ENCODE measurements at regions not wholly inside any gene's neighbourhood (a gene's known extent, or its start where the extent isn't known, plus 50 kb on each side); places are given as distances from the start of the nearest gene placed in this dataset.

DNA sequence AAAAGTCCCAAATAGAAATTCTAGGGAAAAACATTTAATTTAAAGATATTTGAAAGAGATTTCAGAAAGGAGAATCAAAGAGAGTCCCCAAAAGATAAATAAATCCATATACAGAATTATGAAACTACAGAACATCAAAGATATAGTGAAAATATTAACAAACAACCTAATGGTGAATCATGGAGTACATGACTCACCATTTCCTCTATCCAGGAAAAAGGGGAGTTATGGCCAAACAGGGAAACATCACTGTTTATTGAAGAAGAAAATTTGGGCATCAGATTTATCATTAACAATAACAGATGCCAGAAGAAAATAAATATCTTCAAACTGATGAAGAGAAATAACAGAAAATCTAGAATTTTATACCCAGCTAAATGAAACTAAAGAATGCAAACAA lies 448.3 kb downstream of the CDH2 start:
- H3K27me3 ChIP-seq (ENCODE audit: insufficient read depth, poor library complexity, severe bottlenecking) = no peaks in the 10 kb centered on the region
- TF ChIP-seq, protein P1, sequence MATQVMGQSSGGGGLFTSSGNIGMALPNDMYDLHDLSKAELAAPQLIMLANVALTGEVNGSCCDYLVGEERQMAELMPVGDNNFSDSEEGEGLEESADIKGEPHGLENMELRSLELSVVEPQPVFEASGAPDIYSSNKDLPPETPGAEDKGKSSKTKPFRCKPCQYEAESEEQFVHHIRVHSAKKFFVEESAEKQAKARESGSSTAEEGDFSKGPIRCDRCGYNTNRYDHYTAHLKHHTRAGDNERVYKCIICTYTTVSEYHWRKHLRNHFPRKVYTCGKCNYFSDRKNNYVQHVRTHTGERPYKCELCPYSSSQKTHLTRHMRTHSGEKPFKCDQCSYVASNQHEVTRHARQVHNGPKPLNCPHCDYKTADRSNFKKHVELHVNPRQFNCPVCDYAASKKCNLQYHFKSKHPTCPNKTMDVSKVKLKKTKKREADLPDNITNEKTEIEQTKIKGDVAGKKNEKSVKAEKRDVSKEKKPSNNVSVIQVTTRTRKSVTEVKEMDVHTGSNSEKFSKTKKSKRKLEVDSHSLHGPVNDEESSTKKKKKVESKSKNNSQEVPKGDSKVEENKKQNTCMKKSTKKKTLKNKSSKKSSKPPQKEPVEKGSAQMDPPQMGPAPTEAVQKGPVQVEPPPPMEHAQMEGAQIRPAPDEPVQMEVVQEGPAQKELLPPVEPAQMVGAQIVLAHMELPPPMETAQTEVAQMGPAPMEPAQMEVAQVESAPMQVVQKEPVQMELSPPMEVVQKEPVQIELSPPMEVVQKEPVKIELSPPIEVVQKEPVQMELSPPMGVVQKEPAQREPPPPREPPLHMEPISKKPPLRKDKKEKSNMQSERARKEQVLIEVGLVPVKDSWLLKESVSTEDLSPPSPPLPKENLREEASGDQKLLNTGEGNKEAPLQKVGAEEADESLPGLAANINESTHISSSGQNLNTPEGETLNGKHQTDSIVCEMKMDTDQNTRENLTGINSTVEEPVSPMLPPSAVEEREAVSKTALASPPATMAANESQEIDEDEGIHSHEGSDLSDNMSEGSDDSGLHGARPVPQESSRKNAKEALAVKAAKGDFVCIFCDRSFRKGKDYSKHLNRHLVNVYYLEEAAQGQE (IDR thresholded peaks at IDR 0.05; ENCODE audit: insufficient replicate concordance, low read depth) = no peak
- TF ChIP-seq, protein P2, sequence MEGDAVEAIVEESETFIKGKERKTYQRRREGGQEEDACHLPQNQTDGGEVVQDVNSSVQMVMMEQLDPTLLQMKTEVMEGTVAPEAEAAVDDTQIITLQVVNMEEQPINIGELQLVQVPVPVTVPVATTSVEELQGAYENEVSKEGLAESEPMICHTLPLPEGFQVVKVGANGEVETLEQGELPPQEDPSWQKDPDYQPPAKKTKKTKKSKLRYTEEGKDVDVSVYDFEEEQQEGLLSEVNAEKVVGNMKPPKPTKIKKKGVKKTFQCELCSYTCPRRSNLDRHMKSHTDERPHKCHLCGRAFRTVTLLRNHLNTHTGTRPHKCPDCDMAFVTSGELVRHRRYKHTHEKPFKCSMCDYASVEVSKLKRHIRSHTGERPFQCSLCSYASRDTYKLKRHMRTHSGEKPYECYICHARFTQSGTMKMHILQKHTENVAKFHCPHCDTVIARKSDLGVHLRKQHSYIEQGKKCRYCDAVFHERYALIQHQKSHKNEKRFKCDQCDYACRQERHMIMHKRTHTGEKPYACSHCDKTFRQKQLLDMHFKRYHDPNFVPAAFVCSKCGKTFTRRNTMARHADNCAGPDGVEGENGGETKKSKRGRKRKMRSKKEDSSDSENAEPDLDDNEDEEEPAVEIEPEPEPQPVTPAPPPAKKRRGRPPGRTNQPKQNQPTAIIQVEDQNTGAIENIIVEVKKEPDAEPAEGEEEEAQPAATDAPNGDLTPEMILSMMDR (IDR thresholded peaks at IDR 0.05; ENCODE audit: insufficient read depth, low read length) = no peak
- TF ChIP-seq POLR2AphosphoS5 (IDR thresholded peaks at IDR 0.05; ENCODE audit: low read depth) = no peak
- TF ChIP-seq SPI1 (IDR thresholded peaks at IDR 0.05; ENCODE audit: borderline replicate concordance, low read depth) = no peak
- TF ChIP-seq GABPA (IDR thresholded peaks at IDR 0.05; ENCODE audit: low read depth) = no peak
- H3K27ac ChIP-seq (replicated peaks) = no peak overlapping the region
- DNase-seq (ENCODE audit: low read depth in 1 of 2, low spot score in 1 of 2) = no peak
- no peak overlapping the region for H3K4me3 ChIP-seq (replicated peaks; ENCODE audit: insufficient read depth, low read length)

DNA sequence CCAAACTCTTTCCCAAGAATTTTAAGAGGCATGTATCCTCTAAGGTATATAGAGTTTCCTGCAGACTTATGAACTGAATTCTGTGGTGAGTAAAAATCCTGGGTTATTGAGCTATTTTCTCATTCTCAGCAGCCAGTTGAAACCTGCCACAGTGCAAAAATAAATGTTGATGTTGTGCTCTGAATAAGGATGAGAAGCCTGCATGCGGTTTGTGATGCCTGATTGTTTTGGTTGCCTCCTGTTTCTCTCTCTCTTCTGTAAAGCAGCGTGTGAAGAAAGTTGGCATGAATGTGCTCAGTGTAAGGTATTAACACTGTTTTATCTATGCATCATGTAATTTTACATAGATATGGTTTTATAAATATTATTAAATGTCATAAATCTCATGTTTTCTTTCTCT lies 452.6 kb downstream of the CDH2 start:
- TF ChIP-seq, protein P1 (IDR thresholded peaks at IDR 0.05; ENCODE audit: insufficient replicate concordance, low read depth) = no peak
- TF ChIP-seq GABPA (IDR thresholded peaks at IDR 0.05; ENCODE audit: low read depth) = no peak
- no peak for TF ChIP-seq POLR2AphosphoS5 (IDR thresholded peaks at IDR 0.05; ENCODE audit: low read depth)
- TF ChIP-seq, protein P2 (IDR thresholded peaks at IDR 0.05; ENCODE audit: insufficient read depth, low read length) = no peak
- TF ChIP-seq SPI1 (IDR thresholded peaks at IDR 0.05; ENCODE audit: borderline replicate concordance, low read depth) = no peak

DNA sequence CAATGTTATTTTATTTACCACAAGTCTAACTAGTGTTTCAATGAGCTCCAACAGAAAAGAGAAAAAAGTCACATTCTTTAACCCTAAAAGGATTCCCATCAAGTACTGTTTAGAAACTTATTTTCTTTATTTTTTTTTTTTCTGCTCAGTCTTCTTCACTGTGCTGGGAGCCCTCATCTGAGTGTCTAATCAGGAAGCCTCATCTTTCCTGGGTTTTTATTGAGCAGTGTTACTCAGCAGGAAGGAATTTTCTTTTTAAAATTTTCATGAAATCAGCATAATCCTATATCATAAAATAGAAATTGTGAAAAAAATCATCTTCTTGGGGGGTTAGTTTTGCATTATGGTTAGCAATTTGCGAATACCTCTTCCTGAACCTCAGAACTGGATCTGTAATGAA lies 453.8 kb downstream of the CDH2 start:
- Histone ChIP-seq H3K27ac (replicated peaks) (no peak overlapping the region), H3K4me3 (replicated peaks; ENCODE audit: insufficient read depth, low read length) (no peak overlapping the region), H3K27me3 (ENCODE audit: insufficient read depth, poor library complexity, severe bottlenecking) (no peaks in the 10 kb centered on the region)
- DNase-seq (ENCODE audit: low read depth in 1 of 2, low spot score in 1 of 2) = no peak
- TF ChIP-seq, protein P1 (IDR thresholded peaks at IDR 0.05; ENCODE audit: insufficient replicate concordance, low read depth) = no peak
- TF ChIP-seq GABPA (IDR thresholded peaks at IDR 0.05; ENCODE audit: low read depth) = no peak
- TF ChIP-seq, protein P2 (IDR thresholded peaks at IDR 0.05; ENCODE audit: insufficient read depth, low read length) = no peak
- TF ChIP-seq POLR2AphosphoS5 (IDR thresholded peaks at IDR 0.05; ENCODE audit: low read depth) = no peak
- TF ChIP-seq SPI1 (IDR thresholded peaks at IDR 0.05; ENCODE audit: borderline replicate concordance, low read depth) = no peak

More for the DNA sequence above, 452.6 kb downstream of the CDH2 start:
- no peak for DNase-seq (ENCODE audit: low read depth in 1 of 2, low spot score in 1 of 2)
- Histone ChIP-seq H3K4me3 (replicated peaks; ENCODE audit: insufficient read depth, low read length) (no peak overlapping the region), H3K27me3 (ENCODE audit: insufficient read depth, poor library complexity, severe bottlenecking) (no peaks in the 10 kb centered on the region), H3K27ac (replicated peaks) (no peak overlapping the region)

Measured in HL-60 (cell line).